ENCODE measurements at regions not wholly inside any gene's neighbourhood (a gene's known extent, or its start where the extent isn't known, plus 50 kb on each side); places are given as distances from the start of the nearest gene placed in this dataset.

- no peaks in the 10 kb centered on the region for H3K36me3 ChIP-seq (ENCODE audit: control insufficient read depth in 2 of 2, extremely low read depth in 1 of 2, insufficient read depth in 2 of 2, low read length in 2 of 2)
- H2AFZ ChIP-seq (ENCODE audit: control insufficient read depth, low read length), result no peak overlapping the region
- H4K20me1 ChIP-seq (ENCODE audit: control insufficient read depth, extremely low read depth, insufficient read depth, low read length), result no peaks in the 10 kb centered on the region
- H3K9ac ChIP-seq (ENCODE audit: control insufficient read depth, extremely low read depth, insufficient read depth, low read length), result no peak overlapping the region
- no peak overlapping the region for H3K4me3 ChIP-seq (ENCODE audit: control insufficient read depth in 2 of 3, extremely low read depth in 1 of 3, insufficient read depth in 2 of 3, low read depth in 1 of 3, low read length in 3 of 3)
- H3K9me3 ChIP-seq (ENCODE audit: control insufficient read depth, low read depth, low read length), result no peaks in the 10 kb centered on the region
- FAIRE-seq (no peak), DNase-seq (ENCODE audit: low read depth, low spot score) (no peak)
- H3K27ac ChIP-seq (ENCODE audit: control insufficient read depth, insufficient read depth, low read length), result no peak overlapping the region
- no peaks in the 10 kb centered on the region for H3K9me1 ChIP-seq (ENCODE audit: control insufficient read depth, extremely low read depth, insufficient read depth, low read length)
- dilution Hi-C loops (cut with MboI; ENCODE audit: extremely low pct_ligation_motif_present, low sequenced_read_pairs), result no loop called here
- no peak overlapping the region for H3K4me2 ChIP-seq (ENCODE audit: control insufficient read depth, extremely low read depth, insufficient read depth, low read depth, low read length)
- no peaks in the 10 kb centered on the region for H3K27me3 ChIP-seq (ENCODE audit: control insufficient read depth, extremely low read depth, insufficient read depth, low read length)
- TF ChIP-seq CTCF (optimal IDR thresholded peaks at IDR 0.05 in 1 of 3, IDR thresholded peaks at IDR 0.05 in 1 of 3, conservative IDR thresholded peaks at IDR 0.05 in 1 of 3; ENCODE audit: extremely low read depth in 1 of 3, insufficient read depth in 2 of 3, low read length in 3 of 3) (no peak), EZH2 (IDR thresholded peaks at IDR 0.05; ENCODE audit: low read length) (no peak)
- H3K79me2 ChIP-seq (ENCODE audit: control insufficient read depth, insufficient read depth, low read length), result no peaks in the 10 kb centered on the region
- H3K4me1 ChIP-seq (ENCODE audit: control insufficient read depth, extremely low read depth, insufficient read depth, low read length), result peaks cover 6% of the 10 kb centered on the region
Measured at GRCh38 chr17:79340333-79341221, 266.0 kb downstream of the ENGASE start.

GRCh38 chr17:79339321-79339720, 264.7 kb downstream of the ENGASE start:
- H3K9me1 ChIP-seq (ENCODE audit: control insufficient read depth, extremely low read depth, insufficient read depth, low read length), result no peaks in the 10 kb centered on the region
- DNase-seq (ENCODE audit: low read depth, low spot score) (no peak), FAIRE-seq (no peak)
- no peaks in the 10 kb centered on the region for H3K36me3 ChIP-seq (ENCODE audit: control insufficient read depth in 2 of 2, extremely low read depth in 1 of 2, insufficient read depth in 2 of 2, low read length in 2 of 2)
- no peak overlapping the region for H2AFZ ChIP-seq (ENCODE audit: control insufficient read depth, low read length)
- dilution Hi-C loops (cut with MboI; ENCODE audit: extremely low pct_ligation_motif_present, low sequenced_read_pairs), result no loop called here
- no peak overlapping the region for H3K9ac ChIP-seq (ENCODE audit: control insufficient read depth, extremely low read depth, insufficient read depth, low read length)
- H3K79me2 ChIP-seq (ENCODE audit: control insufficient read depth, insufficient read depth, low read length), result no peaks in the 10 kb centered on the region
- no peaks in the 10 kb centered on the region for H4K20me1 ChIP-seq (ENCODE audit: control insufficient read depth, extremely low read depth, insufficient read depth, low read length)
- no peaks in the 10 kb centered on the region for H3K9me3 ChIP-seq (ENCODE audit: control insufficient read depth, low read depth, low read length)
- H3K27ac ChIP-seq (ENCODE audit: control insufficient read depth, insufficient read depth, low read length), result no peak overlapping the region
- H3K4me1 ChIP-seq (ENCODE audit: control insufficient read depth, extremely low read depth, insufficient read depth, low read length), result peaks cover 6% of the 10 kb centered on the region
- H3K27me3 ChIP-seq (ENCODE audit: control insufficient read depth, extremely low read depth, insufficient read depth, low read length), result no peaks in the 10 kb centered on the region
- TF ChIP-seq CTCF (optimal IDR thresholded peaks at IDR 0.05 in 1 of 3, IDR thresholded peaks at IDR 0.05 in 1 of 3, conservative IDR thresholded peaks at IDR 0.05 in 1 of 3; ENCODE audit: extremely low read depth in 1 of 3, insufficient read depth in 2 of 3, low read length in 3 of 3), result no peak
- TF ChIP-seq EZH2 (IDR thresholded peaks at IDR 0.05; ENCODE audit: low read length), result no peak
- no peak overlapping the region for H3K4me2 ChIP-seq (ENCODE audit: control insufficient read depth, extremely low read depth, insufficient read depth, low read depth, low read length)
- H3K4me3 ChIP-seq (ENCODE audit: control insufficient read depth in 2 of 3, extremely low read depth in 1 of 3, insufficient read depth in 2 of 3, low read depth in 1 of 3, low read length in 3 of 3), result no peak overlapping the region

Measured in keratinocyte (primary cell).